HG03175 (cell line): ENCODE measurements at regions not wholly inside any gene's neighbourhood (a gene's known extent, or its start where the extent isn't known, plus 50 kb on each side); places are given as distances from the start of the nearest gene placed in this dataset.
"Not testable (repeated sequence)": the region's sequence is repeated elsewhere in the genome, so short reads cannot be mapped to it uniquely, and the experiment has no call there.

Source experiments
- ATAC-seq: cut with Tn5 transposase; IDR thresholded peaks from one replicate; pipeline ENCODE4 v1.9.1; 2021; ENCODE audit warnings: mild to moderate bottlenecking, moderate library complexity; ENCODE audit not compliant: unreplicated experiment

- no peak for ATAC-seq
Measured at GRCh38 chr10:25707976-25708671, 225.9 kb upstream of the MYO3A start.

- ATAC-seq: no peak
Measured at GRCh38 chr10:25713894-25714240, 220.2 kb upstream of the MYO3A start.

GRCh38 chr10:25724241-25724640, 209.8 kb upstream of the MYO3A start:
- ATAC-seq: no peak

GRCh38 chr10:25725917-25726716, 207.9 kb upstream of the MYO3A start:
- peak; percentile 87 for ATAC-seq

GRCh38 chr10:25738776-25739175, 195.3 kb upstream of the MYO3A start:
- ATAC-seq: no peak

- no peak for ATAC-seq
Measured at GRCh38 chr10:25743832-25744231, 190.2 kb upstream of the MYO3A start.

GRCh38 chr10:25744574-25744973, 189.5 kb upstream of the MYO3A start:
- no peak for ATAC-seq

- no peak for ATAC-seq
Measured at GRCh38 chr10:25745976-25746375, 188.1 kb upstream of the MYO3A start.

- no peak for ATAC-seq
Measured at GRCh38 chr10:25747084-25747483, 186.9 kb upstream of the MYO3A start.

- no peak for ATAC-seq
Measured at GRCh38 chr10:25748509-25748908, 185.5 kb upstream of the MYO3A start.

GRCh38 chr10:25753776-25754175, 180.3 kb upstream of the MYO3A start:
- ATAC-seq: no peak

- not testable (repeated sequence) for ATAC-seq
Measured at GRCh38 chr10:25755874-25756273, 178.2 kb upstream of the MYO3A start.

- no peak for ATAC-seq
Measured at GRCh38 chr10:25756784-25757183, 177.2 kb upstream of the MYO3A start.

GRCh38 chr10:25758041-25758457, 176.0 kb upstream of the MYO3A start:
- no peak for ATAC-seq

GRCh38 chr10:25758511-25758910, 175.5 kb upstream of the MYO3A start:
- no peak for ATAC-seq

- ATAC-seq: no peak
Measured at GRCh38 chr10:25761937-25762336, 172.1 kb upstream of the MYO3A start.

GRCh38 chr10:25766213-25766612, 167.8 kb upstream of the MYO3A start:
- ATAC-seq: no peak

- ATAC-seq: no peak
Measured at GRCh38 chr10:25766687-25767221, 167.3 kb upstream of the MYO3A start.

GRCh38 chr10:25768167-25768566, 165.9 kb upstream of the MYO3A start:
- no peak for ATAC-seq

- no peak for ATAC-seq
Measured at GRCh38 chr10:25778646-25779045, 155.4 kb upstream of the MYO3A start.

- ATAC-seq: no peak
Measured at GRCh38 chr10:25786161-25786560, 147.9 kb upstream of the MYO3A start.

GRCh38 chr10:25786899-25787298, 147.1 kb upstream of the MYO3A start:
- ATAC-seq: no peak
